Stomach smooth muscle (tissue), 2 donors: ENCODE measurements at regions not wholly inside any gene's neighbourhood (a gene's known extent, or its start where the extent isn't known, plus 50 kb on each side); places are given as distances from the start of the nearest gene placed in this dataset.
"Not testable (repeated sequence)": the region's sequence is repeated elsewhere in the genome, so short reads cannot be mapped to it uniquely, and the experiment has no call there.

Experiments used
- H3K27ac ChIP-seq: one replicate; pipeline ENCODE4 v1.7.0; 2013; ENCODE audit warnings: mild to moderate bottlenecking, low read length, inconsistent platforms
- H3K27me3 ChIP-seq, 2 donors: one replicate each; pipeline ENCODE4 v1.7.0; 2013; ENCODE audit warnings: low read length in 2 of 2; ENCODE audit not compliant: insufficient read depth in 2 of 2, control insufficient read depth in 1 of 2
- H3K36me3 ChIP-seq, 2 donors: one replicate each; pipeline ENCODE4 v1.7.0; 2013; ENCODE audit warnings: low read length in 2 of 2; ENCODE audit not compliant: control insufficient read depth in 2 of 2, insufficient read depth in 2 of 2
- H3K4me1 ChIP-seq: one replicate; pipeline ENCODE4 v1.7.0; 2013; ENCODE audit warnings: low read length; ENCODE audit not compliant: control insufficient read depth, insufficient read depth
- H3K4me3 ChIP-seq, 2 donors: one replicate each; pipeline ENCODE4 v1.7.0; 2013; ENCODE audit warnings: low read length in 2 of 2
- H3K9ac ChIP-seq, 2 donors: one replicate each; pipeline ENCODE4 v1.7.0; 2013; ENCODE audit warnings: low read length in 2 of 2, mild to moderate bottlenecking in 1 of 2
- H3K9me3 ChIP-seq, 2 donors: one replicate each; pipeline ENCODE4 v1.7.0; 2013; ENCODE audit warnings: low read length in 2 of 2; ENCODE audit not compliant: control insufficient read depth in 2 of 2
- donor health status: healthy.
- donor health status: Pancreatic carcinoma.

DNA sequence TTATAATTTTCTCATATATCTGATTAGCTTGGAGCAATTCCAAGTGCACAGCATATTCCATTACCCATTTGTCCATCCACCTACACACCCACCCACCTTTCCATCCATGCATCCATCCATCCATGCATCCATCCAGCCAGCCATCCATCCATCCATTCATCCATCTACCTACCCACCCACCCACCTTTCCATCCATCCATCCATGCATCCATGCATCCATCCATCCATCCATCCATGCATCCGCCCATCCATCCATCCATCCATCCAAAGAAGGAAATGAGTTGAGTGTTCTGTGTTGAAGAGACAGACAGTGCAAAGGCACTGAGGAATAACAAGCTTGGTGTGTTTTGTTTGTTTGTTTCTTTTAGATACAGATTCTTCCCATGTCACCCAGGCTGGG lies 78.7 kb upstream of the FAM20A start:
- H3K27me3 ChIP-seq, result no peaks in the 10 kb centered on the region
- H3K27ac ChIP-seq, result no peak overlapping the region
- no peak overlapping the region for H3K9ac ChIP-seq
- H3K36me3 ChIP-seq, result no peaks in the 10 kb centered on the region
- no peak overlapping the region for H3K4me3 ChIP-seq
- H3K9me3 ChIP-seq, result peaks cover 0 to 3% of the 10 kb centered on the region in 2 donors
- H3K4me1 ChIP-seq, result no peaks in the 10 kb centered on the region

DNA sequence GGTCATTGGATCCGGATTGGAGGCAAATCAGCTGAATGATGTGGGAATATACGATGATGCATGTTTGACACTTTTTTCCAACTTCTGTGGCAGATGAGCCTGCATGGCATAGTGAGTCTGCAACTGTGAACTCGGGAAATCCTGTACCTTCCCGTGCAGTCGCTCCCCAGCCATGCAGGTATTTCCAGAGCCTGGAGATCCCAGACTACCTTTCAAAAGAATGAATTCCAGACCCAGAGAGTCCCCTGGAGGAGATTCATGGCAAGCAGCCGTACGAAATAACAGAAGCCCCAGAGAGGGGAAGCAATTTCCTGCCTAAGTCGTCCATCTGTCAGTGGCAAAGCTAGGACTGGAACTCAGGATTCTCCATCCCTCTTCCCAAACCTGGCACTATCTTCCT lies 75.7 kb upstream of the FAM20A start:
- Histone ChIP-seq H3K27ac (no peak overlapping the region), H3K4me1 (no peaks in the 10 kb centered on the region), H3K36me3 (no peaks in the 10 kb centered on the region), H3K9ac (no peak overlapping the region), H3K4me3 (no peak overlapping the region), H3K9me3 (peaks cover 0 to 3% of the 10 kb centered on the region in 2 donors), H3K27me3 (no peaks in the 10 kb centered on the region)

DNA sequence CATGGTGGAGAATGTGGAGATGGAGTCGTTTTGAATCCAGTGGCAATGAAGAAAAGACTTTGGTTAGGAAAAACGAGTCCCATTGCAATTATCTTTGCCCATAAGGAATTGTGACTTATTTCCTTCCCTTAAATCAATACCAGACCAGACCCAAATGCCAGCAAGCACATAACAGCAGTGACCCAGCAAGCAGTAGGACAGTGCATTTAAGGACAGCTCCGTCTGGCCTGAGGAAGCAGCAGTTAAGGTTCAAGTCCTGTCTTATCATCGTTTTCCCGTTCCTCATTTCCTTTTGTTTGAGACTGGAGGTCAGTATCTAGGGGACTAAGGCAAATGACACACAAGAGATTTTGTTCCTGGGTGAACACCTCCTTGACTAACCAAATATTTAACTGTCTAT lies 74.6 kb upstream of the FAM20A start:
- no peak overlapping the region for H3K27ac ChIP-seq
- H3K9ac ChIP-seq, result no peak overlapping the region
- H3K27me3 ChIP-seq, result no peaks in the 10 kb centered on the region
- H3K36me3 ChIP-seq, result no peaks in the 10 kb centered on the region
- H3K9me3 ChIP-seq, result no peaks in the 10 kb centered on the region
- no peak overlapping the region for H3K4me3 ChIP-seq
- no peaks in the 10 kb centered on the region for H3K4me1 ChIP-seq

DNA sequence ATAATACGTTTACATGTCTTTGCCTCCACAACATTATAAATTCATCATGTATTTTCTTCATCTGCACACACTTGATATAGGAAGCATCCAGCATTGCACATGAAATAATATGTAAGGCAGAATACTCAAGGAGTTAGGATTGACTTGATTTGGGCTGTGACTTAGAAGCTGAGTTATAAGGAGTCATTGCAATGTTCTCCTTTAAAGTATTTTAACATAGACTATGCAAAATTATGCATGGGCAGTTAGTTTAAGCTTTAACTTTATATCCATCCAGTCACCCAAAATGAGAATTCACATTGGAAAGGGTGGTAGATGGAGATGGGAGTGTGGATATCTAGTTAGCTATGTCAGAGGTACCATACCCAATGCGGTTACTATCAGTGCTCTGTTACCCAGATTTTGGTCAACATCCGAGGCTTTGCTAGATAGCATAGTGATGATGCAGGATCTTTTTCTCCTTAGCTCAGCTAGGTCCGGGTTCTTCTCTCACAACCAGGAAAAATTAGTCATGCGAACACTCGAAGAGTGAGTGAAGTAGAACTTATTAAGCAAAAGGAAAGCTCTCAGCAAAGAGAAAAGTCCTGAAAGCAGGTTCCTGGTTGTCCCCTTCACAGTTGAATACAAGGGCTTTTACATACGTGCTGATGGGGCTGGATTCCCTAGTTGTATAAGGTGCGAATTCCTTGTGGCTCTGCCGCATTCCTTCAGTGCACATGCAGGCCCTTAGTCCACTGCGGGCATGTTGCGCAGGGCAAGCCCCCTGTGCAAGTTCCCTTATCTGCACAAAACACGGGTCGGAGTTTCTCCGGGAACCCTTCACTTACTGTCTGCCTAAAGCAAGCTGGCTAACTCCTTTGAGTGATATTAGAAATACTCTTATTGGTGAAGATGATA lies 73.1 kb upstream of the FAM20A start:
- no peak overlapping the region for H3K9ac ChIP-seq
- no peaks in the 10 kb centered on the region for H3K36me3 ChIP-seq
- no peaks in the 10 kb centered on the region for H3K4me1 ChIP-seq
- H3K9me3 ChIP-seq, result no peaks in the 10 kb centered on the region
- no peak overlapping the region for H3K27ac ChIP-seq
- H3K4me3 ChIP-seq, result no peak overlapping the region
- H3K27me3 ChIP-seq, result no peaks in the 10 kb centered on the region

DNA sequence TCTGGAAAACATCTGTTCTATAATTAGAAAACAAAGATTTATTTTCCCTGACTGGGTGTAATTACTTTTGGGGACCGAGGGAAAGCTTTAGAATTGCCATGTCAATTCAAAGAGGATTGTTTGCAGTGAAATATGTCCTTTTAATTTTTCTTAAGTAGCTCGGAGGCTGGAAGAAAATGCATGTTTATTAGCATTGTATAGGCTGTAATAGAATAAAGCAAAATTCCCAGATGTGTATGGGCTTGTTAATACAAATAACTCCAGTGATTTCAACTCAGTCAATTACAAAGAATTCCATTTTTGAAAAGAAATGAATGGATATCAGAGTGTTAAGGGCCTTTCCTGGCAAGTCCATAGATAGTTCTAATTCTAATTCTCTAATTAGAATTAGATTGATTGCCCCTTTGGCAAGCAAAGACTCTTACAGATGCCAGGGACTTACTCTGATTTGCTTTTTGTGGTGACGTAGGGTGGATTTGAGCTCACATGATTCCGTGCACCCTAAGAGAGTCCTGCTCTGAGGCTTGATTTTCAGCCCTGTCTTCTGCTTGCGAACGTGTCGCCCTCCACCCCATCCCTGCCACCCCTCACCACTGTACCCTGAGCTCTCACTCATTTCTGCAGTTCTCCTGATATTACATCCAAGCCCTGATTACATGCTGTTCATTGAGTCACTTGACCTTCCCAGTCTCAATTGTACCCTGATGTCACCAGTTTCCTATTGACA lies 70.0 kb upstream of the FAM20A start:
- H3K36me3 ChIP-seq, result no peaks in the 10 kb centered on the region

DNA sequence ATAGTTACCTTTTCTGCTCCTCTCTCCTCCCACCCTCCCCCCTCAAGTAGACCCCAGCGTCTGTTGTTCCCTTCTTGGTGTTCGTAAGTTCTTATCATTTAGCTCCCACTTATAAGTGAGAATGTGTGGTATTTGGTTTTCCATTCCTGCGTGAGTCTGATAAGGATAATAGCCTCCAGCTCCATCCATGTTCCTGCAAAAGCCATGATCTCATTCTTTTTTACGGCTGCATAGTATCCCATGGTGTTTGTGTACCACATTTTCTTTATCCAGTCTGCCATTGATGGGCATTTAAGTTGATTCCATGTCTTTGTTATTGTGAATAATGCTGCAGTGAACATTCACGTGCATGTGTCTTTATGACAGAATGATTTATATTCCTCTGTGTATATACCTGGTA lies 65.3 kb upstream of the FAM20A start:
- not testable (repeated sequence) for H3K27ac ChIP-seq, H3K4me1 ChIP-seq, H3K4me3 ChIP-seq, H3K36me3 ChIP-seq, H3K27me3 ChIP-seq, H3K9me3 ChIP-seq, H3K9ac ChIP-seq

More for the DNA sequence above, 70.0 kb upstream of the FAM20A start:
- Histone ChIP-seq H3K9me3 (no peaks in the 10 kb centered on the region), H3K27ac (no peak overlapping the region), H3K9ac (no peak overlapping the region), H3K4me3 (no peak overlapping the region), H3K4me1 (no peaks in the 10 kb centered on the region), H3K27me3 (no peaks in the 10 kb centered on the region)

DNA sequence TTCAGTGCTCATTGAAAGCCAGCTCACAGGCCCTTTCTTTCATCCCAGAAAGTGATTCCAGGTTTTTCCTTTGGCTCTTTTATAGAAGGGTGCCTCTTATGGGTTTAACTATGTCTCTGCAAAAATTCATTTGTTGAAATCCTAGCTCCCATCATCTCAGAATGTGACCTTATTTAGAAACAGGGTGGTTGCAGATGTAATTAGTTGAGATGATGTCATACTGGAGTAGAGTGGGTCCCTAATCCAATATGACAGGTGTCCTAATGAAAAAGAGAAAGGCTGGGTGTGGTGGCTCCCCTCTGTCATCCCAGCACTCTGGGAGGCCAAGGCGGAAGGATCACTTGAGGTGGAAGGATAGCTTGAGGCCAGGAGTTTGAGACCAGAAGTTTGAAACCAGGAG lies 64.2 kb upstream of the FAM20A start:
- Histone ChIP-seq H3K27me3 (no peaks in the 10 kb centered on the region), H3K9me3 (no peaks in the 10 kb centered on the region), H3K4me1 (no peaks in the 10 kb centered on the region), H3K27ac (no peak overlapping the region), H3K4me3 (no peak overlapping the region), H3K9ac (no peak overlapping the region), H3K36me3 (no peaks in the 10 kb centered on the region)

DNA sequence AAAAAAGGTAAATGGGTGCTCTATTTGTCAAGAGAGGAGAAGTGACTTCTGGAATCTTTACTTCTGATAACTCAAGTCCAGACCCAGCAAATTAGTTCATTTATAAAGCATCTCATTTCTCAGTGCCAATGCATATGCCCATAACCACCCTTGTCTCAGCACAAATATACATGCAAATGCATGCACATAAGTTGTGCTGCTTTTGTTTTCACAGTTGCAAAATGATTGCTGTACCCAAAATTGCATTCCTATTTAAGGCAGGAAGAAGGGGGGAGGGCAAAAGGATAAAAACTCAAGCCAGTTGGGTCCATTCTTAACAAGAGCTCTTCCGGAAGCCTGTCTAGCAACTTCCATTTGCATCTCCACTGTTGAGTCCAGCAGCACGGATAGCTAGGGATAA lies 61.3 kb upstream of the FAM20A start:
- no peak overlapping the region for H3K27ac ChIP-seq

DNA sequence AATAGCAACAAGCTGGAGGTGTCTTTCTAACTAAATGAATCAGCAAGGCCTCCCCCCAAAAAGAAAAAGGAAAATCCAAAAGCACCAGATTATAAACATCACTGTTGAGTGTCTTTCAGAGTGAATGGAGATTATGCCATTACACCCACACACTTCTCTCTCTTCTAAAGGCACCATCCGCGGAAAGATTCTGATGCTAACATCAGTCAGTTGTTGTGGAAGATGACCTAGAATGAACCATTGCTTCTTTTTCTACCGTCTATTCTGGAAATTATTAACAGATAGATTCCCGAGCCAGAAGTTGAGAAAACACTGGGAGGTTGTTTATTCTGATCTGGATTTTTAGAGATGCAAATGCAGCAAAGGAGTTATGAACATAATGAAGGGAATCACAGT lies 60.9 kb upstream of the FAM20A start:
- Histone ChIP-seq H3K27ac (no peak overlapping the region), H3K9me3 (no peaks in the 10 kb centered on the region), H3K27me3 (no peaks in the 10 kb centered on the region), H3K36me3 (no peaks in the 10 kb centered on the region), H3K9ac (no peak overlapping the region), H3K4me1 (no peaks in the 10 kb centered on the region), H3K4me3 (no peak overlapping the region)

More for the DNA sequence above, 61.3 kb upstream of the FAM20A start:
- Histone ChIP-seq H3K36me3 (no peaks in the 10 kb centered on the region), H3K9me3 (no peaks in the 10 kb centered on the region), H3K27me3 (no peaks in the 10 kb centered on the region), H3K4me3 (no peak overlapping the region), H3K4me1 (no peaks in the 10 kb centered on the region), H3K9ac (no peak overlapping the region)

DNA sequence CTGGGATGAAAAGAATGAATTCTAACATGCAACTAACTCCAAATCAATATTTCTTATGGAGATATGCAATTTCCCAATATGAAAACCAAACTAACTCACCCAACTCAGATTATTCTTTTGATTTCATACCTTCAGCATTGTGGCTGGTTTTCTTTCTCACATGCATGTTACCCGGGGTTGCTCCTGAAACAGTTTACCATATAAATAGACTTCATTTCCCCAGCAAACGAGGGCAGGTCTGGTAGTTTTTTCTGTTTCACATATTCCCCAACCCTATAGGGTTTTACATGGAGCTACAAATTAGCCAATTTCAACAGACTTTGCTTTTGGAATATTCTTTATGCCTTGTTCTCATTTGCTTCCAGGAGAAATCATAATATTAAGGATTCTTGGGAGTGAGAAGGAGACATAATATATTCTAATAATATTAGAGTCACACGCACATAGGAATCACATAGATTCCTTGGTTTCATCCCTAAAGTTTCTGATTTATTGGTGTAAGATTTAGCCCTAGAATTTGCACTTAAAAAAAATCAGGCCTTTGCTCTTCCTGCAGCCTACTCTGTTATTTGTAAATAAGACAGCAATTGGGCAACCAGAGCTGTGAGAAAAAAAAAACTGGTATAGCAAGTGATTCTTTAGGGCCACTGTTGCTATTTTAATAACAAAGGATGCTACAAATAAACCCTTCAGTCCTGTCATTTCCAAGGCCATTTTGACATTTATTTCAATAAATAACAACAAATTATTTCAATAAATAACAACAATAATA lies 60.3 kb upstream of the FAM20A start:
- H3K4me3 ChIP-seq, result no peak overlapping the region
- H3K27me3 ChIP-seq, result no peaks in the 10 kb centered on the region
- no peak overlapping the region for H3K9ac ChIP-seq
- no peaks in the 10 kb centered on the region for H3K9me3 ChIP-seq
- H3K4me1 ChIP-seq, result no peaks in the 10 kb centered on the region
- no peak overlapping the region for H3K27ac ChIP-seq
- no peaks in the 10 kb centered on the region for H3K36me3 ChIP-seq
